ENCODE measurements at regions not wholly inside any gene's neighbourhood (a gene's known extent, or its start where the extent isn't known, plus 50 kb on each side); places are given as distances from the start of the nearest gene placed in this dataset.

GRCh38 chr4:36786519-36786918, 458.0 kb upstream of the NWD2 start:
- Histone ChIP-seq H3K27me3 (no peaks in the 10 kb centered on the region), H3K4me3 (no peak overlapping the region), H3K27ac (no peak overlapping the region), H3K36me3 (no peaks in the 10 kb centered on the region), H3K4me1 (no peaks in the 10 kb centered on the region), H3K9me3 (no peaks in the 10 kb centered on the region)
- WGBS, 5 donors: 67 to 77% (median 74%) methylated on average over 2 of the region's 2 CpGs
- TF ChIP-seq CTCF (IDR thresholded peaks at IDR 0.05) (no peak), POLR2A (IDR thresholded peaks at IDR 0.05) (no peak), POLR2AphosphoS5 (IDR thresholded peaks at IDR 0.05) (no peak), EP300 (IDR thresholded peaks at IDR 0.05) (no peak)
- intact Hi-C loops (cut with DNase I; ENCODE audit: low total_unique reads): no loop called here
- no peak for DNase-seq

GRCh38 chr4:36794716-36795115, 449.8 kb upstream of the NWD2 start:
- intact Hi-C loops (cut with DNase I; ENCODE audit: low total_unique reads): no loop called here
- Histone ChIP-seq H3K4me3 (no peak overlapping the region), H3K4me1 (no peaks in the 10 kb centered on the region), H3K27me3 (no peaks in the 10 kb centered on the region), H3K9me3 (peaks cover 0 to 17% (median 6%) of the 10 kb centered on the region in 4 donors), H3K27ac (no peak overlapping the region), H3K36me3 (no peaks in the 10 kb centered on the region)
- WGBS, 5 donors: 63 to 77% (median 67%) methylated on average over 1 of the region's 1 CpG
- no peak for TF ChIP-seq CTCF (IDR thresholded peaks at IDR 0.05)
- no peak for TF ChIP-seq POLR2A (IDR thresholded peaks at IDR 0.05)
- TF ChIP-seq EP300 (IDR thresholded peaks at IDR 0.05): no peak
- no peak for TF ChIP-seq POLR2AphosphoS5 (IDR thresholded peaks at IDR 0.05)
- DNase-seq: no peak

- no peaks in the 10 kb centered on the region for H3K27me3 ChIP-seq
- no peak overlapping the region for H3K4me3 ChIP-seq
- no peak for DNase-seq
- no peaks in the 10 kb centered on the region for H3K4me1 ChIP-seq
- intact Hi-C loops (cut with DNase I; ENCODE audit: low total_unique reads): no loop called here
- H3K27ac ChIP-seq: no peak overlapping the region
- peaks cover 0 to 3% (median 0%) of the 10 kb centered on the region in 4 donors for H3K9me3 ChIP-seq
- no peaks in the 10 kb centered on the region for H3K36me3 ChIP-seq
- TF ChIP-seq EP300 (IDR thresholded peaks at IDR 0.05): no peak
- no peak for TF ChIP-seq POLR2AphosphoS5 (IDR thresholded peaks at IDR 0.05)
- no peak for TF ChIP-seq CTCF (IDR thresholded peaks at IDR 0.05)
- no peak for TF ChIP-seq POLR2A (IDR thresholded peaks at IDR 0.05)
These were observed 432.4 kb upstream of the NWD2 start for GRCh38 chr4:36812149-36812548.

- intact Hi-C loops (cut with DNase I; ENCODE audit: low total_unique reads): no loop called here
- Histone ChIP-seq H3K27me3 (no peaks in the 10 kb centered on the region), H3K27ac (no peak overlapping the region), H3K9me3 (peaks cover 0 to 3% (median 0%) of the 10 kb centered on the region in 4 donors), H3K36me3 (no peaks in the 10 kb centered on the region), H3K4me1 (no peaks in the 10 kb centered on the region), H3K4me3 (no peak overlapping the region)
- no peak for DNase-seq
- TF ChIP-seq EP300 (IDR thresholded peaks at IDR 0.05) (no peak), POLR2AphosphoS5 (IDR thresholded peaks at IDR 0.05) (no peak), POLR2A (IDR thresholded peaks at IDR 0.05) (no peak), CTCF (IDR thresholded peaks at IDR 0.05) (no peak)
- 62 to 76% (median 71%) methylated on average over 4 of the region's 4 CpGs for WGBS, 5 donors
These were observed 429.0 kb upstream of the NWD2 start for GRCh38 chr4:36815536-36815935.

Data from stomach (tissue), 8 donors.